ENCODE measurements at regions not wholly inside any gene's neighbourhood (a gene's known extent, or its start where the extent isn't known, plus 50 kb on each side); places are given as distances from the start of the nearest gene placed in this dataset.

DNA sequence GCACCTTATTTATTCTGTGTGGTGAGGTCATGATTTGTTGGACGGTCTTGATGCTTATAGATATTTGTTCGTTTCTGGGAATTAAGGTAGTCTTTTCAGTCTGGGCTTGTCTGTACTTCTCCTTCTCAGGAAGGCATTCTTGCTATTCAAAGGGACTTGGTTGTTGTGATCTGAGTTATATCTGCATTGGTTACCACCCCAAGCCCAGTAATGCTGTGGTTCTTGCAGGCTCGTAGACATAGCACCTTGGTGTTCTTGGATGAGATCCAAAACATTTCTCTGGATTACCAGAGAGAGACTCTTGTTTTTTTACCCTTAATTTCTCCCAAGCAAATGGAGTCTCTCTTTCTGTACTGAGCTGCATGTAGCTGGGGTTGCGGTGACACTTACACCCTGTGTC is 128.0 kb upstream of the CBLB start:
- TF ChIP-seq, protein P1, sequence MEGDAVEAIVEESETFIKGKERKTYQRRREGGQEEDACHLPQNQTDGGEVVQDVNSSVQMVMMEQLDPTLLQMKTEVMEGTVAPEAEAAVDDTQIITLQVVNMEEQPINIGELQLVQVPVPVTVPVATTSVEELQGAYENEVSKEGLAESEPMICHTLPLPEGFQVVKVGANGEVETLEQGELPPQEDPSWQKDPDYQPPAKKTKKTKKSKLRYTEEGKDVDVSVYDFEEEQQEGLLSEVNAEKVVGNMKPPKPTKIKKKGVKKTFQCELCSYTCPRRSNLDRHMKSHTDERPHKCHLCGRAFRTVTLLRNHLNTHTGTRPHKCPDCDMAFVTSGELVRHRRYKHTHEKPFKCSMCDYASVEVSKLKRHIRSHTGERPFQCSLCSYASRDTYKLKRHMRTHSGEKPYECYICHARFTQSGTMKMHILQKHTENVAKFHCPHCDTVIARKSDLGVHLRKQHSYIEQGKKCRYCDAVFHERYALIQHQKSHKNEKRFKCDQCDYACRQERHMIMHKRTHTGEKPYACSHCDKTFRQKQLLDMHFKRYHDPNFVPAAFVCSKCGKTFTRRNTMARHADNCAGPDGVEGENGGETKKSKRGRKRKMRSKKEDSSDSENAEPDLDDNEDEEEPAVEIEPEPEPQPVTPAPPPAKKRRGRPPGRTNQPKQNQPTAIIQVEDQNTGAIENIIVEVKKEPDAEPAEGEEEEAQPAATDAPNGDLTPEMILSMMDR (IDR thresholded peaks at IDR 0.05) = no peak
- no peak for TF ChIP-seq ZFX (IDR thresholded peaks at IDR 0.05; ENCODE audit: borderline replicate concordance)

Measured in 22Rv1 (cell line).